ENCODE measurements at regions not wholly inside any gene's neighbourhood (a gene's known extent, or its start where the extent isn't known, plus 50 kb on each side); places are given as distances from the start of the nearest gene placed in this dataset.

GRCh38 chr9:89771205-89771604 is 166.4 kb downstream of the GADD45G start:
- Mint-ChIP-seq H3K4me3 (no peak overlapping the region), H3K36me3 (ENCODE audit: low read depth) (no peaks in the 10 kb centered on the region), H3K27ac (no peak overlapping the region), H3K27me3 (no peaks in the 10 kb centered on the region), H3K9me3 (no peaks in the 10 kb centered on the region), H3K4me1 (peaks cover 24% of the 10 kb centered on the region)
- DNase-seq (no peak), ATAC-seq (ENCODE audit: low read depth) (no peak)
- TF ChIP-seq CTCF (IDR thresholded peaks at IDR 0.05) = no peak
- intact Hi-C loops (cut with micrococcal nuclease) = loop anchor here (1.0 kb wide), 1 partner anchor 10 kb away; no protein-coding TSS in a partner anchor
- CTCF ChIA-PET = no interaction called here
- POLR2A ChIA-PET = interaction anchor here (0.9 kb wide), 1 partner anchor 11 kb away, joined by 3 read pairs; no protein-coding TSS in a partner anchor

GRCh38 chr9:89773170-89773569 is 168.4 kb downstream of the GADD45G start:
- Mint-ChIP-seq H3K27ac (no peak overlapping the region), H3K9me3 (no peaks in the 10 kb centered on the region), H3K4me1 (peaks cover 19% of the 10 kb centered on the region), H3K36me3 (ENCODE audit: low read depth) (no peaks in the 10 kb centered on the region), H3K27me3 (no peaks in the 10 kb centered on the region), H3K4me3 (no peak overlapping the region)
- ATAC-seq (ENCODE audit: low read depth) (no peak), DNase-seq (no peak)
- ChIA-PET POLR2A (no interaction called here), CTCF (no interaction called here)
- intact Hi-C loops (cut with micrococcal nuclease) = no loop called here
- TF ChIP-seq CTCF (IDR thresholded peaks at IDR 0.05) = no peak

GRCh38 chr9:89774858-89775370 is 170.1 kb downstream of the GADD45G start:
- DNase-seq = no peak
- Mint-ChIP-seq H3K27ac (no peak overlapping the region), H3K27me3 (no peaks in the 10 kb centered on the region), H3K9me3 (no peaks in the 10 kb centered on the region), H3K36me3 (ENCODE audit: low read depth) (no peaks in the 10 kb centered on the region), H3K4me3 (no peak overlapping the region), H3K4me1 (peaks cover 11% of the 10 kb centered on the region)
- CTCF ChIA-PET = no interaction called here
- intact Hi-C loops (cut with micrococcal nuclease) = no loop called here
- POLR2A ChIA-PET = no interaction called here
- no peak for ATAC-seq (ENCODE audit: low read depth)
- no peak for TF ChIP-seq CTCF (IDR thresholded peaks at IDR 0.05)

GRCh38 chr9:89775641-89776040 is 170.8 kb downstream of the GADD45G start:
- intact Hi-C loops (cut with micrococcal nuclease) = no loop called here
- H3K27ac Mint-ChIP-seq = no peak overlapping the region
- peaks cover 6% of the 10 kb centered on the region for H3K4me1 Mint-ChIP-seq
- no peak overlapping the region for H3K4me3 Mint-ChIP-seq
- no peak for TF ChIP-seq CTCF (IDR thresholded peaks at IDR 0.05)
- DNase-seq = no peak
- no peaks in the 10 kb centered on the region for H3K27me3 Mint-ChIP-seq
- ChIA-PET POLR2A (no interaction called here), CTCF (no interaction called here)
- ATAC-seq (ENCODE audit: low read depth) = no peak
- H3K9me3 Mint-ChIP-seq = no peaks in the 10 kb centered on the region
- no peaks in the 10 kb centered on the region for H3K36me3 Mint-ChIP-seq (ENCODE audit: low read depth)

GRCh38 chr9:89776795-89777525 is 172.1 kb downstream of the GADD45G start:
- Mint-ChIP-seq H3K9me3 (no peaks in the 10 kb centered on the region), H3K4me1 (peaks cover 14% of the 10 kb centered on the region), H3K4me3 (no peak overlapping the region), H3K27me3 (no peaks in the 10 kb centered on the region), H3K27ac (no peak overlapping the region), H3K36me3 (ENCODE audit: low read depth) (no peaks in the 10 kb centered on the region)
- no peak for DNase-seq
- CTCF ChIA-PET = no interaction called here
- intact Hi-C loops (cut with micrococcal nuclease) = no loop called here
- ATAC-seq (ENCODE audit: low read depth) = no peak
- no peak for TF ChIP-seq CTCF (IDR thresholded peaks at IDR 0.05)
- POLR2A ChIA-PET = interaction anchor here (1.1 kb wide), 1 partner anchor 12 kb away, joined by 3 read pairs; no protein-coding TSS in a partner anchor

Measured in activated B cell treated with CpG ODN at 0.5 μM for 24 hours (primary cell).